ENCODE measurements at regions not wholly inside any gene's neighbourhood (a gene's known extent, or its start where the extent isn't known, plus 50 kb on each side); places are given as distances from the start of the nearest gene placed in this dataset.

GRCh38 chr16:73710526-73710925, 586.1 kb upstream of the PSMD7 start:
- H3K9me3 ChIP-seq (ENCODE audit: control insufficient read depth, insufficient read depth, low read length) = no peaks in the 10 kb centered on the region
- no peaks in the 10 kb centered on the region for H4K20me1 ChIP-seq (ENCODE audit: control insufficient read depth, insufficient read depth, low read depth, low read length)
- no peak overlapping the region for H3K4me2 ChIP-seq (ENCODE audit: low read length)
- no peaks in the 10 kb centered on the region for H3K4me1 ChIP-seq (ENCODE audit: control insufficient read depth, low read length)
- no peaks in the 10 kb centered on the region for H3K79me2 ChIP-seq (ENCODE audit: control insufficient read depth, low read length)
- H3K27me3 ChIP-seq (ENCODE audit: control insufficient read depth, low read length) = no peaks in the 10 kb centered on the region
- H3K36me3 ChIP-seq (ENCODE audit: control insufficient read depth, low read length) = no peaks in the 10 kb centered on the region
- H3F3A ChIP-seq (ENCODE audit: control insufficient read depth, insufficient read depth) = no peaks in the 10 kb centered on the region
- no peak overlapping the region for H3K27ac ChIP-seq (ENCODE audit: low read depth, low read length)
- TF ChIP-seq, protein P1, sequence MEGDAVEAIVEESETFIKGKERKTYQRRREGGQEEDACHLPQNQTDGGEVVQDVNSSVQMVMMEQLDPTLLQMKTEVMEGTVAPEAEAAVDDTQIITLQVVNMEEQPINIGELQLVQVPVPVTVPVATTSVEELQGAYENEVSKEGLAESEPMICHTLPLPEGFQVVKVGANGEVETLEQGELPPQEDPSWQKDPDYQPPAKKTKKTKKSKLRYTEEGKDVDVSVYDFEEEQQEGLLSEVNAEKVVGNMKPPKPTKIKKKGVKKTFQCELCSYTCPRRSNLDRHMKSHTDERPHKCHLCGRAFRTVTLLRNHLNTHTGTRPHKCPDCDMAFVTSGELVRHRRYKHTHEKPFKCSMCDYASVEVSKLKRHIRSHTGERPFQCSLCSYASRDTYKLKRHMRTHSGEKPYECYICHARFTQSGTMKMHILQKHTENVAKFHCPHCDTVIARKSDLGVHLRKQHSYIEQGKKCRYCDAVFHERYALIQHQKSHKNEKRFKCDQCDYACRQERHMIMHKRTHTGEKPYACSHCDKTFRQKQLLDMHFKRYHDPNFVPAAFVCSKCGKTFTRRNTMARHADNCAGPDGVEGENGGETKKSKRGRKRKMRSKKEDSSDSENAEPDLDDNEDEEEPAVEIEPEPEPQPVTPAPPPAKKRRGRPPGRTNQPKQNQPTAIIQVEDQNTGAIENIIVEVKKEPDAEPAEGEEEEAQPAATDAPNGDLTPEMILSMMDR (IDR thresholded peaks at IDR 0.05; ENCODE audit: low read depth, low read length, poor library complexity, severe bottlenecking) = no peak
- TF ChIP-seq EZH2phosphoT487 (IDR thresholded peaks at IDR 0.05; ENCODE audit: borderline replicate concordance, low read length) = no peak
- H3K4me3 ChIP-seq (ENCODE audit: low read length) = no peak overlapping the region
- no peaks in the 10 kb centered on the region for H3K9me2 ChIP-seq (replicated peaks; ENCODE audit: control insufficient read depth, low read length)

GRCh38 chr16:73707863-73708262, 588.8 kb upstream of the PSMD7 start:
- Histone ChIP-seq H3F3A (ENCODE audit: control insufficient read depth, insufficient read depth) (no peaks in the 10 kb centered on the region), H3K79me2 (ENCODE audit: control insufficient read depth, low read length) (no peaks in the 10 kb centered on the region), H3K27me3 (ENCODE audit: control insufficient read depth, low read length) (no peaks in the 10 kb centered on the region), H3K4me3 (ENCODE audit: low read length) (no peak overlapping the region), H3K27ac (ENCODE audit: low read depth, low read length) (no peak overlapping the region), H3K9me3 (ENCODE audit: control insufficient read depth, insufficient read depth, low read length) (no peaks in the 10 kb centered on the region), H3K4me2 (ENCODE audit: low read length) (no peak overlapping the region), H3K36me3 (ENCODE audit: control insufficient read depth, low read length) (no peaks in the 10 kb centered on the region), H4K20me1 (ENCODE audit: control insufficient read depth, insufficient read depth, low read depth, low read length) (no peaks in the 10 kb centered on the region), H3K4me1 (ENCODE audit: control insufficient read depth, low read length) (no peaks in the 10 kb centered on the region), H3K9me2 (replicated peaks; ENCODE audit: control insufficient read depth, low read length) (no peaks in the 10 kb centered on the region)
- TF ChIP-seq EZH2phosphoT487 (IDR thresholded peaks at IDR 0.05; ENCODE audit: borderline replicate concordance, low read length) = no peak
- TF ChIP-seq, protein P1 (IDR thresholded peaks at IDR 0.05; ENCODE audit: low read depth, low read length, poor library complexity, severe bottlenecking) = no peak

DNA sequence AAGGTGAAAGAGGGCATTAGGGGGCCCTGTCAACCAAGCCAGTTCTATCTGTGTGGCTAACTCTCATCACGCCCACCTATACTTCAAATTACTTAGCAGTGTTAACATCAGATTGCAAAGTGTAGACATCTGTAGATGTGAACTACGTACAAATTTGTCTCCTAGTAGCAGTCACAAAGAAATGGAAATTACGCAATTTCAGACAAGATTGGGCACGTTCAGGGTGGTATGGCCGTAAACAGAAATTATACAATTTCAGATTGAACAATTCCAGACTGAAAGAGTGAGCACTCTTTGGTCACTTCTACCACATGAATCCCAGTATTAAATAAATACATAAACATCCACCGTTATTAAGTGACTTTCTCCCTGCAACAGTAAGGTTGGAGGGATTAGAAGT, 592.7 kb upstream of the PSMD7 start:
- H3K4me2 ChIP-seq (ENCODE audit: low read length) = no peak overlapping the region
- H3K4me3 ChIP-seq (ENCODE audit: low read length) = no peak overlapping the region
- TF ChIP-seq, protein P1 (IDR thresholded peaks at IDR 0.05; ENCODE audit: low read depth, low read length, poor library complexity, severe bottlenecking) = no peak
- no peak for TF ChIP-seq EZH2phosphoT487 (IDR thresholded peaks at IDR 0.05; ENCODE audit: borderline replicate concordance, low read length)
- no peaks in the 10 kb centered on the region for H3K9me3 ChIP-seq (ENCODE audit: control insufficient read depth, insufficient read depth, low read length)
- H3K4me1 ChIP-seq (ENCODE audit: control insufficient read depth, low read length) = no peaks in the 10 kb centered on the region
- no peak overlapping the region for H3K27ac ChIP-seq (ENCODE audit: low read depth, low read length)
- no peaks in the 10 kb centered on the region for H3F3A ChIP-seq (ENCODE audit: control insufficient read depth, insufficient read depth)
- H3K27me3 ChIP-seq (ENCODE audit: control insufficient read depth, low read length) = no peaks in the 10 kb centered on the region
- no peaks in the 10 kb centered on the region for H3K36me3 ChIP-seq (ENCODE audit: control insufficient read depth, low read length)
- no peaks in the 10 kb centered on the region for H4K20me1 ChIP-seq (ENCODE audit: control insufficient read depth, insufficient read depth, low read depth, low read length)
- H3K79me2 ChIP-seq (ENCODE audit: control insufficient read depth, low read length) = no peaks in the 10 kb centered on the region
- no peaks in the 10 kb centered on the region for H3K9me2 ChIP-seq (replicated peaks; ENCODE audit: control insufficient read depth, low read length)

DNA sequence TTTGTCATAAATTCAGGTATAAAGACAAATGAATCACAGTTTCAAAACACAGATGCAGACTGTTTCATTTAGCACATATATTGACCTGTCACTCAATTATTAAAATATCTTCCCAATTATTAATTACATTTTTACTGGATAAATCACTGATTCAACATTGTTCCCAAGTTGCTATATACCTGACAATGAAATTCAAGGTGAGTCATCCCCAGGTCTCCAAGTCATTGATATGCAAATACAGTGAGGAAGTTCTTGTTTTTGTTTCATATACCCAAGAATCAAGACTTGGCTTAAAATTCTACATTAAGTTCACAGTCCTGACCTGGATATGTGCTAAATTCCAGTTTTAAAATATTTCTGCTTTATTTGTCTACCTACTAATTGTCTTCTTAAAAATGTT, 599.3 kb upstream of the PSMD7 start:
- no peak overlapping the region for H3K4me2 ChIP-seq (ENCODE audit: low read length)
- H3F3A ChIP-seq (ENCODE audit: control insufficient read depth, insufficient read depth) = no peaks in the 10 kb centered on the region
- TF ChIP-seq, protein P1 (IDR thresholded peaks at IDR 0.05; ENCODE audit: low read depth, low read length, poor library complexity, severe bottlenecking) = no peak
- no peak for TF ChIP-seq EZH2phosphoT487 (IDR thresholded peaks at IDR 0.05; ENCODE audit: borderline replicate concordance, low read length)
- H3K36me3 ChIP-seq (ENCODE audit: control insufficient read depth, low read length) = no peaks in the 10 kb centered on the region
- no peaks in the 10 kb centered on the region for H4K20me1 ChIP-seq (ENCODE audit: control insufficient read depth, insufficient read depth, low read depth, low read length)
- H3K27ac ChIP-seq (ENCODE audit: low read depth, low read length) = no peak overlapping the region
- no peaks in the 10 kb centered on the region for H3K9me2 ChIP-seq (replicated peaks; ENCODE audit: control insufficient read depth, low read length)
- no peaks in the 10 kb centered on the region for H3K4me1 ChIP-seq (ENCODE audit: control insufficient read depth, low read length)
- H3K27me3 ChIP-seq (ENCODE audit: control insufficient read depth, low read length) = no peaks in the 10 kb centered on the region
- no peak overlapping the region for H3K4me3 ChIP-seq (ENCODE audit: low read length)
- no peaks in the 10 kb centered on the region for H3K9me3 ChIP-seq (ENCODE audit: control insufficient read depth, insufficient read depth, low read length)
- no peaks in the 10 kb centered on the region for H3K79me2 ChIP-seq (ENCODE audit: control insufficient read depth, low read length)

Measured in DOHH2 (cell line).